ENCODE measurements at regions not wholly inside any gene's neighbourhood (a gene's known extent, or its start where the extent isn't known, plus 50 kb on each side); places are given as distances from the start of the nearest gene placed in this dataset.
A peak's percentile ranks its signal among the peaks of the same experiment; 100 is the strongest.

DNA sequence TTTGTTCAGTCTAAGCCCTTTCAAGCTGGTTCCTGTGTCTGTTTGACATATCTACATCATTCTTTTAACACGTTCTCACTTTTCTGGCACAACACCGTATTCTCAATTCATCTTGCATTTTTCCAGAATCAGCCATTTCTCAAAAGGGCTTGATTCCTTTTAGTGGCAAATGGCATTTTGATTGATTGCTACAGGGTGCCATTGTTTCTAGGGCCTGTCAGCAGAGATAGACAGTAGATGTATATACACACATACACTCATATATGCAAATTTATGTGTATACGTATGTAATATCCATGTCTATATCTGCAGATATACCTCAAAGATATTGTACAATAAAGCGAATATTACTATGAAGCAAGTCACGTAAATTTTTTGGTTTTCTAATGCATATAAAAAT lies 367.9 kb upstream of the TNP1 start:
- DNase-seq (ENCODE audit: low read depth), result no peak

GRCh38 chr2:217225596-217225995 lies 365.7 kb upstream of the TNP1 start:
- DNase-seq (ENCODE audit: low read depth), result no peak

DNA sequence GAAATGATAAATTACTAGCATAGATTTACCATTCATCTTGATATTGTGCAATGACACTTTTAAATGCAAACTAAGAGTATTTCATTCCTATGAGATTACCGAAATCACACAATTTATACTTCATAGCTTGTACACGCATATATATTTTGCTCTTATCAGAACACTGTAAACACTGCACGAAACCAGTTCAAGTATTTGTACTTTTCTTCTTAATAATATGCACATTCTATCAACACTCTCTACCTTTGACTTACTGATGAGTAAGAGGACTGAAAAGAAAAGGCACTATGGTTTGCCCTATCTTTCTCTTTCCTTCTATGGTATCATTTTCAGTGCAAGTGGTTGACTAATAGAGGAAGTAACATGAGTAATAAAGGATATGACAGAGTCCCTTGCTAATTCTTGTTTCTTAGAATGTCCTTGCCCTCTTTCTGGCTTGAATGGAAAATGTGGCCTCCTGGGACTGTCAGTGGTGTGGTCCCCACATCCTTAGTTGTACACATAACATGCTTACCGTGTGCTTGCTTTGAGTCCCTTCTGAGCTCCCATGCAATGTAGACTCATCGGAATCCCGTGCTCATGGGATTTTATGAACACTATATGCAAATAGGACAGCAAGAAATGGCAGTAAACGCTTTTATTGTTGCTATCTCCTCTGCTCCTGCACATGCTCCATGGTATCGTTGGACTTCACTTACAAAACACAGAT lies 363.5 kb upstream of the TNP1 start:
- peak; percentile 13 for DNase-seq (ENCODE audit: low read depth)

- DNase-seq (ENCODE audit: low read depth), result no peak
Observed at GRCh38 chr2:217222309-217222910, 362.5 kb upstream of the TNP1 start.

GRCh38 chr2:217220228-217221013 lies 360.6 kb upstream of the TNP1 start:
- no peak for DNase-seq (ENCODE audit: low read depth)

DNA sequence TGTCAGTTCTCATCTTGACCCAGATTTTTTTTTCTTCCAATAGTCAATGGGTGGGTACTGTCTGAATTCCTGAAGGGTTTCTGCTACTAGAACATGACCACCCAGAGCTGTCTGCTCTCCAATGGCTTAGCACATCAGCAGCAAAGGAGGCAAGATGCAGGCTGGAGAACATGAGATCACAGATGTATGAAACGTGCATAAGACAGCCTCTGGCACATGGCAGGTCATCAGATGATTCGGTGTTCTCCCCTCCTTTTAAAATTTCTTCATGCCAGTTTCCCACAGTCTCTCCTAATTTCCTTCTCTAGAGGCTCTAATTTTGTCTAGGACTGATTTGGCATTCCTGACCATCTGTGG lies 359.3 kb upstream of the TNP1 start:
- no peak for DNase-seq (ENCODE audit: low read depth)

- peak; percentile 5 for DNase-seq (ENCODE audit: low read depth)
Observed at GRCh38 chr2:217218269-217219163, 358.7 kb upstream of the TNP1 start.

GRCh38 chr2:217216982-217217381 lies 357.1 kb upstream of the TNP1 start:
- no peak for DNase-seq (ENCODE audit: low read depth)

- no peak for DNase-seq (ENCODE audit: low read depth)
Observed at GRCh38 chr2:217216316-217216715, 356.5 kb upstream of the TNP1 start.

- DNase-seq (ENCODE audit: low read depth), result no peak
Observed at GRCh38 chr2:217215877-217216276, 356.0 kb upstream of the TNP1 start.

- DNase-seq (ENCODE audit: low read depth), result no peak
Observed at GRCh38 chr2:217208867-217209266, 349.0 kb upstream of the TNP1 start.

GRCh38 chr2:217207699-217208010 lies 347.8 kb upstream of the TNP1 start:
- no peak for DNase-seq (ENCODE audit: low read depth)

DNA sequence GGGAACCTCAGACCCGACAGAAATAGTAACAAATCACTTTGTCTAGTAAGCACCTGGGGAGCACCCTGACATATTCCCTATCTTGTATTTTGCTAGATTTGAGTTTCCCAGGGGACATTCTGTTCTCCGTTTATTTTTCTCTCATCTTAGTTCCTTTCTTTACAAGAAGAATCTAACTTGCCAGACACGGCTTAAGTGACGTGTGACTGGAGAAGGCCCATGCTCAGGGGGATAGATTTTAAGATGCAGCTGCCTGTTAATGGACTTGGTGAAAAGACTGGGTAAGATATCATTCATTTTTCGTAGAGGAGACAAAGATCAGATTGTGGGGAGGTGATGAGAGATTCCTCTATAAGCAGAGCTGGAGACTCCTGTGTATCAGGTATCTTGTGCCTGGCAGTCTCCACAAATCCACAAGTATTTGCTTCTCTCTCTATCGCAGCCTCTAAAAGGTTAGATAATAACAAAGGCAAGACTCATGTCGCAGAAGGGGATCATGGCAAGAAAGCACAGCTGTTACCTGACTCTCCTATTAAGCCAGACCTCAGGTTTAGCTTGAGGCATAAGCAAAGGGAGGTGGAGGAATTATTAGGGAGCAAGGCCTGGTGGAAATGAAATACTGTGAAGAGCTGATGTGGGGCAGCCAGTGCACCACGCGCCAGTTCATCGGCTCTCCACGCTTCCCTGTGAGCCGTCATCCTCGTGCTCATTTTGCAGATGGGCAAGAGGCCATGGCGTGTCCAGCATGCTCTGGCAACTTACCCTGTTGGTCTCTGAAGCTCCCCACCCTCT lies 347.2 kb upstream of the TNP1 start:
- no peak for DNase-seq (ENCODE audit: low read depth)

DNA sequence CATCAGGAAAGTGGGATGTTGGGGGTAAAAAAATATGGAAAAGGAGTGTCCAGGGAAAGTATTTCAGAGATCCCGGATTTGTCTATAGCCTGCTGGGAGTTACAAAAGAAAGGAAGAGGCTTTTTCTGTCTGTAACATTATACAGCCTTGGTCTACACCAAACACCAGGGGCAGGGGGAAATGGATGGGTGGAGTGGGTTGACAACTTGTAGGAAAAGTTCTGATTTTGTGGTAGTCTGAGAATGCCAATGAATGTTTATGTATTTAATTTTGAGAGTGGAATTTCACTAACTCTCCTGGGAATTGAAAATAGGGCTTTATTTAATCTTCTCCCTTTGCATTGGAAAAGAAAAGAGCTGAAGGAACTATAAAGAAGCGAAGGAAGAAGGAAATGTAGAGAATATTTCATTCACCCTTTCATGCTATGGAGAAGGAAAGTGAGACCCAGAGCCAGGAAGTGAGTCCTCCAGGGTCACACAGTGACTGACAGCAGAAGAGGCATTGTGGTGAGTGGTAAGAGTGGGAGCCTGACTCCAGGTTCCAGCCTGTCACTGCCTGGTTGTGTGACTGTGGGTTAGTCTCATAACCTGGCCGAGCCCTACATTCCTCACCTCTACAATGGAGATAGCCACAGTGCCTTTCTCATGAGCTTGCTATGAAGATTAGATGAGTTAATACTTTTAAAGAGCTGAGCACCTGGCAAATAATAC lies 346.3 kb upstream of the TNP1 start:
- no peak for DNase-seq (ENCODE audit: low read depth)

DNA sequence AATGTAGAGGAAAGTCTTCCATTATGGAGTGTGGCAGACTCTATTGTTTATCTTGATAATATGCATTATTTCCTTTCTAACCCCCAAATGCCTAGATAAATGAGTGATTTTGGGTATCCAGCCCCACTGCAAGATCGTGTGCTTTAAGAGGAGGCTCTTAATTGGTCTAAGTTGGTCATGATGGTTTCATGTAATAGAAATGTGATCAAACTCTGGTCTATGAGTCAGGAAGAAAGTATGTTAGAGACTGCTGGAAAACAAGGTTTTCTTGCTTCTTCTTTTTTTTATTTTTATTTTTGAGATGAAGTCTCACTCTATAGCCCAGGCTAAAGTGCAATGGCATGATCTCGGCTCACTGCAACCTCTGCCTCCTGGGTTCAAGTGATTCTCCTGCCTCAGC lies 344.5 kb upstream of the TNP1 start:
- no peak for DNase-seq (ENCODE audit: low read depth)

- no peak for DNase-seq (ENCODE audit: low read depth)
Observed at GRCh38 chr2:217203086-217203485, 343.2 kb upstream of the TNP1 start.

GRCh38 chr2:217199255-217199630 lies 339.4 kb upstream of the TNP1 start:
- DNase-seq (ENCODE audit: low read depth), result no peak

- DNase-seq (ENCODE audit: low read depth), result no peak
Observed at GRCh38 chr2:217195658-217196446, 336.0 kb upstream of the TNP1 start.

DNA sequence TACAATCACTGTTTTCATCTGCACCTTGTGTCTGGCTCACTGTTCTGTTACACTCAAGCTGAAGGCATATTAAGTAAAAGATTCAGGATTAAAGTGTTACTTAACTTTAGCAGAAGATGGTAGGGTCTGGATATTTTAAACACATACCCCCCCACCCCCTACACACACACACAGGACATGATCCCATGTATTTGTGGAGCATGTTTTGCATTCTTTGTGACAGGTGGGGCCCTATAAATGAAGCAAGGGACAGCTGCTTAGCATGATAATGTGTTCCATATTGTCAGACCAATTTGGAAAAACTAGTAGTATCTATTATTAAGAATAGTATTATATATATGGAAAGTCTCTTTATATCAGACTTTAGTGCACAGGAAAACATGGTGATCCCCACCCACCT lies 335.2 kb upstream of the TNP1 start:
- DNase-seq (ENCODE audit: low read depth), result no peak
